KMS-11 (cell line): ENCODE measurements at regions not wholly inside any gene's neighbourhood (a gene's known extent, or its start where the extent isn't known, plus 50 kb on each side); places are given as distances from the start of the nearest gene placed in this dataset.

Experiments
- H2AFZ ChIP-seq: fragments of 200-600 bp; sonication (generic); 2 replicates; pipeline ENCODE4 v1.6.1; 2016; ENCODE audit warnings: antibody characterized with exemption, mixed run types, low read depth
- H3K27ac ChIP-seq: fragments of 200-600 bp; sonication (generic); 2 replicates; pipeline ENCODE4 v1.6.1; 2016; ENCODE audit warnings: mild to moderate bottlenecking, mixed run types
- H3K27me3 ChIP-seq: fragments of 200-600 bp; sonication (generic); 2 replicates; pipeline ENCODE4 v1.6.1; 2017; ENCODE audit warnings: mild to moderate bottlenecking, low read depth, mixed run types, moderate library complexity; ENCODE audit not compliant: insufficient read depth
- H3K36me3 ChIP-seq: fragments of 200-600 bp; sonication (generic); 2 replicates; pipeline ENCODE4 v1.6.1; 2017; ENCODE audit warnings: mild to moderate bottlenecking, mixed run types; ENCODE audit not compliant: insufficient read depth
- H3K4me1 ChIP-seq: fragments of 200-600 bp; sonication (generic); 2 replicates; pipeline ENCODE4 v1.6.1; 2016; ENCODE audit warnings: mild to moderate bottlenecking, low read depth, mixed run types; ENCODE audit not compliant: poor library complexity, severe bottlenecking
- H3K4me2 ChIP-seq: fragments of 200-600 bp; sonication (generic); 2 replicates; pipeline ENCODE4 v1.7.0; 2016; ENCODE audit warnings: mild to moderate bottlenecking, mixed run types
- H3K4me3 ChIP-seq: fragments of 200-600 bp; sonication (generic); IDR thresholded peaks from 2 replicates; pipeline ENCODE4 v1.6.1; 2017; ENCODE audit warnings: low read depth, low read length, mixed read lengths; ENCODE audit not compliant: insufficient read depth
- H3K79me2 ChIP-seq: fragments of 200-600 bp; sonication (generic); 2 replicates; pipeline ENCODE4 v1.6.1; 2016; ENCODE audit warnings: low read depth, mixed run types; ENCODE audit not compliant: insufficient read depth
- H3K9ac ChIP-seq: fragments of 200-600 bp; sonication (generic); 2 replicates; pipeline ENCODE4 v1.6.1; 2016; ENCODE audit warnings: mild to moderate bottlenecking, mixed run types
- H4K20me1 ChIP-seq: fragments of 200-600 bp; sonication (generic); 2 replicates; pipeline ENCODE4 v1.6.1; 2016; ENCODE audit warnings: mild to moderate bottlenecking, mixed run types; ENCODE audit not compliant: insufficient read depth
- TF ChIP-seq, protein P1 (sequence below): fragments of 200-600 bp; sonication (generic); conservative IDR thresholded peaks from 2 replicates; pipeline ENCODE4 v1.6.1; 2017; ENCODE audit warnings: low read depth, mild to moderate bottlenecking, antibody characterized with exemption, low read length, moderate library complexity, mixed read lengths

DNA sequence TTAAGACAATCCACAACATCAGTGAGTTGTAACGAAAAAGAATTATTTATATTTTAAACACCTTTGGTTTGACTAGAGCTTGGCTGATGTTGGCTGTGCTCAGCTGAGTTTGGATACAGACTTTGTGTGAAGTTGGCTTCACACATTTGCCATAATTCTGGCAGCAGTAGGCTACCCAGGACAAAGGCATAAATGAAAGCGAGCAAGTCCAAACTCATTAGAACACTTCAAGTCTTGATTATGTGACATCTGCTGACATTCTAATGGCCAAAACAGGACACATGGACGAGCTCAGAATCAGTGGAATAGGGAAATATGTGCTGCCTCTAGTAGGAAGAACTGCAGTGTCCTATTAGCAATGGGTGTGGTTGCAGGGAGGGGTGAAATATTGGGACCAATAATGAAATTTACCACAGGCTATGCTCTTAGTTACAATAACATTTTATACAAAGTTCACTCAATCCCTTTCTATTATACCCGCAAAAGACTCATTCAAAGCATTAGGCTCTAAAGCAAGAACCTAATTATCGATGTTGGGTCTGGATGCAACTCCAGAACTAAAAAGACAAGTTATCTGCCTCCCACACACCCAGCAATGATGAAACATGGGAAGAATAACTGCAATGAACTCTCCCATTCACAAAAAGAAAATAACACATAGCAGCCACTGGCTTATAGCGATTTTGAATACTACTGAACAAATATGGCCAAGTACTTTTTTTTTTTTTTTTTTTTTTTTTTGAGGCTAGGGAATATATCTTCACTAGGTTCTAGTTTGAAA, 493.9 kb upstream of the RASGRP1 start:
- Histone ChIP-seq H3K4me3 (no peak overlapping the region), H3K27ac (no peak overlapping the region), H3K9ac (no peak overlapping the region), H3K27me3 (no peaks in the 10 kb centered on the region), H3K4me1 (no peaks in the 10 kb centered on the region), H4K20me1 (no peaks in the 10 kb centered on the region), H3K4me2 (no peak overlapping the region), H3K79me2 (no peaks in the 10 kb centered on the region), H2AFZ (no peak overlapping the region), H3K36me3 (no peaks in the 10 kb centered on the region)
- TF ChIP-seq, protein P1, sequence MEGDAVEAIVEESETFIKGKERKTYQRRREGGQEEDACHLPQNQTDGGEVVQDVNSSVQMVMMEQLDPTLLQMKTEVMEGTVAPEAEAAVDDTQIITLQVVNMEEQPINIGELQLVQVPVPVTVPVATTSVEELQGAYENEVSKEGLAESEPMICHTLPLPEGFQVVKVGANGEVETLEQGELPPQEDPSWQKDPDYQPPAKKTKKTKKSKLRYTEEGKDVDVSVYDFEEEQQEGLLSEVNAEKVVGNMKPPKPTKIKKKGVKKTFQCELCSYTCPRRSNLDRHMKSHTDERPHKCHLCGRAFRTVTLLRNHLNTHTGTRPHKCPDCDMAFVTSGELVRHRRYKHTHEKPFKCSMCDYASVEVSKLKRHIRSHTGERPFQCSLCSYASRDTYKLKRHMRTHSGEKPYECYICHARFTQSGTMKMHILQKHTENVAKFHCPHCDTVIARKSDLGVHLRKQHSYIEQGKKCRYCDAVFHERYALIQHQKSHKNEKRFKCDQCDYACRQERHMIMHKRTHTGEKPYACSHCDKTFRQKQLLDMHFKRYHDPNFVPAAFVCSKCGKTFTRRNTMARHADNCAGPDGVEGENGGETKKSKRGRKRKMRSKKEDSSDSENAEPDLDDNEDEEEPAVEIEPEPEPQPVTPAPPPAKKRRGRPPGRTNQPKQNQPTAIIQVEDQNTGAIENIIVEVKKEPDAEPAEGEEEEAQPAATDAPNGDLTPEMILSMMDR = no peak

- no peak overlapping the region for H3K9ac ChIP-seq
- H3K79me2 ChIP-seq = no peaks in the 10 kb centered on the region
- no peak overlapping the region for H3K27ac ChIP-seq
- H3K27me3 ChIP-seq = no peaks in the 10 kb centered on the region
- no peaks in the 10 kb centered on the region for H3K4me1 ChIP-seq
- H2AFZ ChIP-seq = no peak overlapping the region
- no peaks in the 10 kb centered on the region for H4K20me1 ChIP-seq
- TF ChIP-seq, protein P1 = no peak
- no peak overlapping the region for H3K4me2 ChIP-seq
- H3K4me3 ChIP-seq = no peak overlapping the region
- no peaks in the 10 kb centered on the region for H3K36me3 ChIP-seq
Measured at GRCh38 chr15:39059917-39060316, 495.3 kb upstream of the RASGRP1 start.

GRCh38 chr15:39061952-39062464, 497.4 kb upstream of the RASGRP1 start:
- Histone ChIP-seq H3K27ac (no peak overlapping the region), H3K4me1 (no peaks in the 10 kb centered on the region), H3K4me3 (no peak overlapping the region), H3K27me3 (no peaks in the 10 kb centered on the region), H3K9ac (no peak overlapping the region), H4K20me1 (no peaks in the 10 kb centered on the region), H3K36me3 (no peaks in the 10 kb centered on the region), H2AFZ (no peak overlapping the region), H3K79me2 (no peaks in the 10 kb centered on the region), H3K4me2 (no peak overlapping the region)
- TF ChIP-seq, protein P1 = no peak

GRCh38 chr15:39066677-39067076, 502.1 kb upstream of the RASGRP1 start:
- Histone ChIP-seq H3K79me2 (no peaks in the 10 kb centered on the region), H3K4me3 (no peak overlapping the region), H3K36me3 (no peaks in the 10 kb centered on the region), H2AFZ (no peak overlapping the region), H3K4me1 (no peaks in the 10 kb centered on the region), H3K4me2 (no peak overlapping the region), H4K20me1 (no peaks in the 10 kb centered on the region), H3K27ac (no peak overlapping the region), H3K27me3 (no peaks in the 10 kb centered on the region), H3K9ac (no peak overlapping the region)
- TF ChIP-seq, protein P1 = no peak
